GM12891 (cell line): ENCODE measurements at regions not wholly inside any gene's neighbourhood (a gene's known extent, or its start where the extent isn't known, plus 50 kb on each side); places are given as distances from the start of the nearest gene placed in this dataset.
"Not testable (repeated sequence)": the region's sequence is repeated elsewhere in the genome, so short reads cannot be mapped to it uniquely, and the experiment has no call there.

ENCODE experiments used
- PAX5 ChIP-seq: IDR thresholded peaks from 2 replicates; pipeline ENCODE4 v1.6.1; 2011; ENCODE audit warnings: low read length, moderate library complexity, mild to moderate bottlenecking; ENCODE audit not compliant: insufficient read depth, severe bottlenecking
- POLR2A ChIP-seq: IDR thresholded peaks from 2 replicates; pipeline ENCODE4 v1.6.1; 2011; ENCODE audit warnings: low read depth, low read length, control low read depth
- POLR2AphosphoS5 ChIP-seq: IDR thresholded peaks from 2 replicates; pipeline ENCODE4 v1.6.1; 2011; ENCODE audit warnings: low read depth, low read length, control low read depth
- POU2F2 ChIP-seq: IDR thresholded peaks from 2 replicates; pipeline ENCODE4 v1.6.1; 2011; ENCODE audit warnings: low read depth, mild to moderate bottlenecking, control low read depth, low read length, moderate library complexity
- SPI1 ChIP-seq: IDR thresholded peaks from 2 replicates; pipeline ENCODE4 v1.6.1; 2011; ENCODE audit warnings: low read depth, low read length, control low read depth
- TAF1 ChIP-seq: IDR thresholded peaks from 2 replicates; pipeline ENCODE4 v1.6.1; 2011; ENCODE audit warnings: low read depth, low read length, control low read depth

GRCh38 chr2:95682889-95683517 lies 91.2 kb downstream of the TRIM43 start:
- not testable (repeated sequence) for TF ChIP-seq POLR2A, POLR2AphosphoS5, SPI1, TAF1, POU2F2, PAX5
